Fibroblast of lung (primary cell): ENCODE measurements at regions not wholly inside any gene's neighbourhood (a gene's known extent, or its start where the extent isn't known, plus 50 kb on each side); places are given as distances from the start of the nearest gene placed in this dataset.

ENCODE experiments used
- CTCF ChIP-seq, 2 donors: IDR thresholded peaks in 1 of 2; conservative IDR thresholded peaks in 1 of 2; 1 replicate in 1 of 2; 2 replicates in 1 of 2; pipeline ENCODE4 v1.5.1; 2011 to 2012; ENCODE audit warnings: low read length in 2 of 2, control low read depth in 1 of 2, inconsistent platforms in 1 of 2, low read depth in 1 of 2, mild to moderate bottlenecking in 1 of 2
- EZH2 ChIP-seq: IDR thresholded peaks from 2 replicates; pipeline ENCODE4 v1.5.1; 2012; ENCODE audit warnings: low read length, control low read depth, mild to moderate bottlenecking; ENCODE audit errors: missing control alignments

- no peak for TF ChIP-seq CTCF (conservative IDR thresholded peaks at IDR 0.05 in 1 of 2, IDR thresholded peaks at IDR 0.05 in 1 of 2; ENCODE audit: low read depth in 1 of 2, low read length in 2 of 2)
- no peak for TF ChIP-seq EZH2
Measured at GRCh38 chr15:46146915-46147314, 512.1 kb downstream of the SQOR start.
